HS-5 (cell line): ENCODE measurements at regions not wholly inside any gene's neighbourhood (a gene's known extent, or its start where the extent isn't known, plus 50 kb on each side); places are given as distances from the start of the nearest gene placed in this dataset.
"Not testable (repeated sequence)": the region's sequence is repeated elsewhere in the genome, so short reads cannot be mapped to it uniquely, and the experiment has no call there.

Experiments
- DNase-seq: peaks from one replicate; pipeline ENCODE4 v3.0.0-alpha.2; 2012; ENCODE audit warnings: low read depth

DNA sequence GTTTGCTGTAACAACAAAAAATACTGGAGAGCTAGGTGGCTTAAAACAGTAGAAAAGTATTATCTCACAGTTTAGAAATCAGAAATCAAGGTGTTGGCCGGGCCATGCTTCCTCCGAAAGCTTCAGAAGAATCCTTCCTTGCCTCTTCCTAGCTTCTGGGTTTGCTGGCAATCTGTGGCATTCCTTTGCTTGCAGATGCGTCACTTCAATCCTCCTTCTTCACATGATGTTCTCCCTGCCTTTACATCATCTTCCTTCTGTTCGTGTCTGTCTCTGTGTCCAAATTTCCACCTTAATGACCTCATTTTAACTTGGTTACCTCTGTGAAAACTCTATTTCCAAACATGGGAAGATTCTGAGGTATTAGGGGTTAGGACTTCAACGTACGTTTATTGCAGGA lies 90.4 kb upstream of the CHD1 start:
- no peak for DNase-seq

DNA sequence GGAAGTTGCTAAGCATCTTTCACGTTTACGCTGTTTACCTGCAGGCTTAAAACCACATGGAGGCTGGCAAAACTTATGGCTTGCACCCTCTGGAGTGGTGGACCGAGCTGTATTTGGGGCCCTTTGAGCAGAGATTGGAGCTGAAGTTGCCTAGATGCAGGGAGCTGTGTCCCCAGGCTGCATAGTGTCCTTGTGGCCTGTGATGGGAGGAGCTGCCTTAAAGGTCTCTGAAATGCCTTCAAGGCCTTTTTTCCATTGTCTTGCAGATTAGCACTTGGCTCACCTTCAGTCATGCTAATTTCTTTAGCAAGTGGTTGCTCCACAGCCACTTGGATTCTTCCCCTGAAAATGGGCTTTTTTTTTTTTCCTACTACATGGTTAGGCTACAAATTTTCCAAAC lies 81.5 kb upstream of the CHD1 start:
- no peak for DNase-seq

DNA sequence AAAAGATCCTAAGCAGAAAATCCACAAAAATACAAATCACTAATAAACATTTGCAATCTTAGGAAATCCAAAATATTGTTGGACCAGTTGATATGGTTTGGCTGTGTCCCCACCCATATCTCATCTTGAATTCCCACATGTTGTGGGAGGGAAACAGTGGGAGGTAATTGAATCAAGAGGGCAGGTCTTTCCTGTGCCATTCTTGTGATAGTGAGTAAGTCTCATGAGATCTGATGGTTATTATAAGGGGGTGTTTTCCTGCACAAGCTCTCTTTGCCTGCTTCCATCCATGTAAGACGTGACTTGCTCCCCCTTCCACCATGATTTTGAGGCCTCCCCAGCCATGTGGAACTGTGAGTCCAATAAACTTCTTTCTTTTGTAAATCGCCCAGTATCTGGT lies 79.2 kb upstream of the CHD1 start:
- DNase-seq, result not testable (repeated sequence)

DNA sequence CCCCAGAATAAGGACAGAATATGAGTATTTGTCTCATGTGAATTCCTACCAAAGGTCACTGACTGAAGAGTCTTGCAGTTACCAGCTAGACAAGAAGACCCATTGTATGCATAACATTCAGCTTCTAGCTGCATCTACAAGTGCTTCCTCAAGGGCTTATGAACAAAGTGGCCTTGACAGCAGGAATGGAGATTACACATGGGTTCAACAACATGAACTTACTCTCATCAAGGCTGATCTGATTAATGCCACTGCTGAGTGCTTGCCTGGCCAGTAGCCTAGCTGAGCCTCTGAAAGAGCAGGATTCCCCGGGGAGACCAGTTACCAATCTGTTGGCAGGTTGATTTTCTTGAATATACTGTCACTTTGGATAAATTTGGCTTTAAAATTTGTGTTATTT lies 76.7 kb upstream of the CHD1 start:
- no peak for DNase-seq

DNA sequence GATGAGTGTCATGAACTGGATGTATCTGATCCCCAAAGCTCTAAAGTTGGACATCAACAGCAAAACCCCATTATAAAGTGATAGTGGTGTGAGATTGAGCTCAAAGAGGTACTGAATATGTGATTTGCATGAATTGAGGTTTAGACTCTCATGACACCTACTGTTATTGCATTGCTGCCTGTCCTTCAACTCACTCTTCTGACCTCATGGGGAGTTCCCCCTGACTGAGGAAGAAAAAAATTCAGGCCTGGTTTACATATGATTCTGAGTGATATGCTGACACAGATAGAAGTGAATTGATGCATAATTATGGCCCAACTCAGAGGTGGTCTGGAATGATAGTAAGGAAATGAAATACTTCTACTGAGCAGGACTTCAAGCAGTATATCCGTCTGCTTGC lies 76.2 kb upstream of the CHD1 start:
- no peak for DNase-seq

DNA sequence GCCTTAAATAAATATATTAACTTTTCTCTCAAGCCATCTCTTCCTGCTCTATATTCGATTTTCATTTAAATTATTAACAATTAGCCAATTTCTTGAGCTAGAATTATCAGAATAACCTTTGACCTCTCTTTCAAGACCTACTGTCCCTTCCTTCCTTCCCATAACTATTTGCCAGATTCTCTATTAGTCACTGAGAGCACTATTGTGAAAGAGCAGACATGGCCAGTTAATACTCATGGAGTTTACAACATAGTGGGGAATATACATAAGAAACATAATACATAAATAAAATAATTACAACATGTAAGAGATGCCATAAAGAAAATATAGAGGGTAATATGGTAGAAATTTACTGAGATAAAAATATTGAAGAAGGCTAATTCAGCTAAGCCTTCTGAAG lies 72.1 kb upstream of the CHD1 start:
- no peak for DNase-seq

DNA sequence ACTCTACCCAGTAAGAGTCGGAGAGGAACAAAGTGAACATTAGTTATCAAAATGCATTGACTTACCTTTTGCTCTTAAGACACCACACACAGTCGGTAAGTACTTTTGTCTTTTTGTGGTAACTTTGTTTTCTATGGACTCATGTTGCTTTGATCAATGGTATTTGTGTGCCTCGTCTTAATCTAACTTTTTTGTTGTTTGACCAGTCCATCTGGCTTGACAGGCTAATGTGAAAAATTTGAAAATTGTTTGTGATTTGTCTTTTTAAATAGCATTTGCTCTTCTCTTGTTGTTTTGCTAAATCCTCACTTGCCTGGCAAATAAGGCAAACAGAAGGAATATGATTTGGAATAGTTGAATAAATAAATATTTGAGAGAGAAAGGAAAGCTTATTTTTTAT lies 71.4 kb upstream of the CHD1 start:
- no peak for DNase-seq

DNA sequence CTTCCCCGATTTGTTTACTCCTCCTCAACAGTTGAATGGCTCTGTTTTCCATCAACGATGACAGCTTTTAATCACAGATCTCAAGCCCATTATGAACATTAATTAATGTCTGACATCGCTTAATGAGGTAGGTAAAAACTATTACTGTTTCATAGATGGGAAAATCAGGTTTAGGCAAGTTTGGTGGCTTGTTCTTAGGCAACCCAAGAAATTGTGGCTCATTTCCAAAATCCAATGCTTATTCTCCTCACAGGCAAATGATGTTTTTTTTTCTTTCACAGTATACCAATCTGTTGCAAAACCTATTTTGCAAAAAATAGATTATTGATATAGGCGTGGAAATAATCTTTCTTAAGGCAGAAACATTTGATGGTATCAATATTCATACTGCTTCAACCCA lies 70.8 kb upstream of the CHD1 start:
- DNase-seq, result no peak

DNA sequence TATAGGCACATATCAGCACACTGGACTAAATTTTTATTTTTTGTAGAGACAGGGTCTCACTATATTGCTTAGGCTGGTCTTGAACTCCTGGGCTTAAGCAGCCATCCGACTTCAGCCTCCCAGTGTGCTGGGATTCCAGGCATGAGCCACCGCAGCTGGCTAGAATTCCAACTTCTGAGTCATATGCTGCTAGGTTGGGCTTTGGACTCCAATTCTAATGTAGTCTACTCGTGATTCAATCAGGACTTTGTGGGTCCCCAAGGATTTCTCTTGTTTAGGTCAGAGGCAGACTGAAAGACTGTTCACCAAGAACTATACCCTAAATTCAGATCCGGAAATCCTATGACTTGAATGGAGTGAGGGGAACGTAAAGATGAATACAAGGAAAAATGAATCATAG lies 68.2 kb upstream of the CHD1 start:
- DNase-seq, result peak; percentile 97

DNA sequence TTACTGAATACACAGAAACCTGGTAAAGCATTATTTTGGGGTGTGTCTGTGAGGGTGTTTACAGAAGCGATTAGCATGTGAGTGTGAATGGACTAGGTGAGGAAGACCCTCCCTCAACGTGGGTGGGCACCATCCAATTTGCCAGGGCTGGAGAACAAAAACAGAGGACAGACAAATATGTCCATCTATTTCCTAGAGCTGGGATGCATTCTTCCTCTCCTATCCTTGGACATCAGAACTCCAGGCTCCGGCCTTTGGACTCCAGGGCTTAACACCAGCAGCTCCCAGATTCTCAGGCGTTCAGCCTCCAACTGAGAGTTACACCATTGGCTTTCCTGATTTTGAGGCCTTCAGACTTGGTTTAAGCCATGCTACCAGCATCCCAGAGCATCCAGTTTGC lies 65.8 kb upstream of the CHD1 start:
- DNase-seq, result no peak

DNA sequence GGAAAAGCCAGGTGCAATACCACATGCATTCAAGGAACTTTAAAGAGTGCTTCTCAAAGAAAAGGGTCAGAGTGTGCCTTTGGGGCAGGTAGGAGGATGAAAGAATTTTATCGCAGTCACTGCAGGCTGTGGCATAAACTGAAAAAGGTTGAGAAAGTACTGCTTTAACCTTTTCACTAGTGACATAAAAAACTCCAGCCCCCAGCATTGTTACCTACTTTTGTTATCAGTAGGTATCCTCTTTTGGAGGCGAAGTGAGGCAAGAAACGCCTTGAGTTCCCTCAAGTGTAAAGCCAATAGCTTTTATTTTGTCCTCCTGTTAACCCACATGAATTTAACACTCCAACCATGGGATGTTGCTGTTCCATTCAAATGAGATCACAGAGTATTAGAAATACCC lies 64.7 kb upstream of the CHD1 start:
- DNase-seq, result no peak

DNA sequence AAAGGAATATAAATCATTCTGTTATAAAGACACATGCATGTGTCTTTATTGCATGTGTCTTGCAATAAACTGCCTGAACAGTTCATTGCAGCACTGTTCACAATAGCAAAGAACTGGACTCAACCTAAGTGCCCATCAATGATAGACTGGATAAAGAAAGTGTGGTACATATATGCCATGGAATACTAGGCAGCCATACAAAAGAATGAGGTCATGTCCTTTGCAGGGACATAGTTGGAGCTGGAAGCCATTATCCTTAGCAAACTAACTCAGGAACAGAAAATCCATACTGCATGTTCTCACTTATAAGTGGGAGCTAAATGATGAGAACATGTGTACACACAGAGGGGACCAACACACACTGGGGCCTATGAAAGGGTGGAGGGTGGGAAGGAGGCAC lies 63.7 kb upstream of the CHD1 start:
- no peak for DNase-seq

DNA sequence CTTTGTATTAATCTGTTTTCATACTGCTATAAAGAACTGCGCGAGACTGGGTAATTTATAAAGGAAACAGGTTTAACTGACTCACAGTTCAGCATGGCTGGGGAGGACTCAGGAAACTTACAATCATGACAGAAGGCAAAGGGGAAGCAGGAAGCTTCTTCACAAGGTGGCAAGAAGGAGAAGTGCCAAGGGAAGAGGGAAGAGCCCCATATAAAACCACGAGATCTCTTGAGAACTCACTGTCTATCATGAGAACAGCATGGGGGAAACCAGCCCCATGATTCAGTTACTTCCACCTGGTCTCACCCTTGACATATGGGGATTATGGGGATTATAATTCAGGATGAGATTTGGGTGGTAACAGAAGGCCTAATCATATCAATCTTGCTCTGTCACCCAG lies 60.9 kb upstream of the CHD1 start:
- DNase-seq, result no peak

DNA sequence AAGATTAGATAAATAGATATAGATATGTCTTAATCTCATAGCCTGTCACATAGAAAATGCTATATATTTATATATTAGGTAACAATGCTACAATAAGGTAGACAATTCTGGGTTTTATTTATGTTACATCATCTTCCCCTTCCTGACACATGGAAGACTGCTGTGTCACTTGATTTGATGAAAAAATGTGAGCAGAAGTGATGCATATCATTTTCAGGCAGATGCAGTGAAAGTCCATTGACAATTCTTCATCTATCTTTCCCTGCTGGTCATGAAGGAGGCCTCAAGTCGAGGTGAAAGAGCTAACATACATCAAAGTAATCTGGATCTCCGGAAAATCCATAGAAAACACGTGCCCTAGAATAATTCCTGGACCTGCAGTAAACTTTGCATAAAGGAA lies 57.8 kb upstream of the CHD1 start:
- DNase-seq, result no peak

DNA sequence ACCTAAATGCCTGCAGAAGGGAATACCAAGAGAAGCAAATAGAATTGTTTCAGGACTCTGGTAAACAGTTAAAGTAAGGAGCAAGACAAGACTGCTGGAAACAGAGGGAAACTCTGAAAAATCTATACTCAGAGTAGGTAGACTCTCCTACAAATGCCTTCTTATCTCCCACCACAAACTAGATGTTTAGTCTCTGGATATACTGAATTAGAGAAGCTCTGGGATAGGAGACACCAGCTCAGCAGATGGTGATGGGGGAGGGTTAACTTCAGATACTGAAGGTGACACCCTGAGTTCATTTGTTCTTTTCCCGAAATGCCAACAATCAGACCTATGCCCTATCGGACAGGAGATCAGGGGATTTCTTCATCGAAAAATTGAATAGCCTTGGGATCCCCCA lies 54.1 kb upstream of the CHD1 start:
- DNase-seq, result no peak
